ENCODE measurements at regions not wholly inside any gene's neighbourhood (a gene's known extent, or its start where the extent isn't known, plus 50 kb on each side); places are given as distances from the start of the nearest gene placed in this dataset.

GRCh38 chr5:89457411-89458331, 574.7 kb upstream of the MEF2C start:
- H3K27ac ChIP-seq (ENCODE audit: low read length) = peak overlapping the region; percentile 89
- POLR2A ChIA-PET (ENCODE audit: unreplicated experiment) = interaction anchor here (0.5 kb wide), 1 partner anchor 756 kb away, joined by 4 read pairs; no protein-coding TSS in a partner anchor

DNA sequence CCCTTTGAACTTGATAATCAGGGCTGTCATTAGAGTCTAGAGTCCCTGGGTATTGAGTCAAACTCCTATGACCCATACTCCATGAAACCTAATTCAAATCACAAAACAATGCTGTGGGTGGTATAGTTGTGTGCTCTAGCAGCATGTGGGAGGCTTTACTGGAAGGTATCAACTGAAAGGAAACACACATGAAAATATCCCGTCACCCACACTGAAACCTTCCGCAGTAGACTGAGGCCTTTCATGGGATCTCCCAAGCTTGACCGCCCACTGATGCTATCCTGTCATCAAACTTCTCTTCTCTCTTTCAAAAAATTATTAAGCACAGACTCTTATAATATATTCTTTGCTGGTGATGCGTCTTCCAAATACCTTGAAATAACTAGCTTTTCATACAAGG, 569.1 kb upstream of the MEF2C start:
- Histone ChIP-seq H3K4me3 (ENCODE audit: low read length) (no peak overlapping the region), H4K20me1 (ENCODE audit: low read length) (no peaks in the 10 kb centered on the region), H3K36me3 (ENCODE audit: low read depth, low read length) (no peaks in the 10 kb centered on the region), H3K9ac (ENCODE audit: low read length) (no peak overlapping the region), H3K9me2 (replicated peaks; ENCODE audit: low read length) (no peaks in the 10 kb centered on the region), H3K79me2 (ENCODE audit: low read length) (no peaks in the 10 kb centered on the region), H3K9me3 (ENCODE audit: low read length) (no peaks in the 10 kb centered on the region), H3K4me1 (ENCODE audit: insufficient read depth, low read length) (peaks cover 3% of the 10 kb centered on the region), H3K4me2 (ENCODE audit: low read length) (no peak overlapping the region), H2AFZ (ENCODE audit: low read length) (no peak overlapping the region), H3K27me3 (ENCODE audit: low read length) (no peaks in the 10 kb centered on the region), H3K27ac (ENCODE audit: low read length) (no peak overlapping the region), H3F3A (ENCODE audit: low read length, unreplicated experiment) (no peaks in the 10 kb centered on the region)
- BruUV-seq (replicated peaks) = no TSS peak
- ATAC-seq = no peak
- CTCF ChIA-PET = no interaction called here
- no peak for TF ChIP-seq EZH2phosphoT487 (IDR thresholded peaks at IDR 0.05; ENCODE audit: borderline replicate concordance, low read length)
- no peak for TF ChIP-seq EZH2 (IDR thresholded peaks at IDR 0.05; ENCODE audit: low read length, unreplicated experiment)
- TF ChIP-seq, protein P1, sequence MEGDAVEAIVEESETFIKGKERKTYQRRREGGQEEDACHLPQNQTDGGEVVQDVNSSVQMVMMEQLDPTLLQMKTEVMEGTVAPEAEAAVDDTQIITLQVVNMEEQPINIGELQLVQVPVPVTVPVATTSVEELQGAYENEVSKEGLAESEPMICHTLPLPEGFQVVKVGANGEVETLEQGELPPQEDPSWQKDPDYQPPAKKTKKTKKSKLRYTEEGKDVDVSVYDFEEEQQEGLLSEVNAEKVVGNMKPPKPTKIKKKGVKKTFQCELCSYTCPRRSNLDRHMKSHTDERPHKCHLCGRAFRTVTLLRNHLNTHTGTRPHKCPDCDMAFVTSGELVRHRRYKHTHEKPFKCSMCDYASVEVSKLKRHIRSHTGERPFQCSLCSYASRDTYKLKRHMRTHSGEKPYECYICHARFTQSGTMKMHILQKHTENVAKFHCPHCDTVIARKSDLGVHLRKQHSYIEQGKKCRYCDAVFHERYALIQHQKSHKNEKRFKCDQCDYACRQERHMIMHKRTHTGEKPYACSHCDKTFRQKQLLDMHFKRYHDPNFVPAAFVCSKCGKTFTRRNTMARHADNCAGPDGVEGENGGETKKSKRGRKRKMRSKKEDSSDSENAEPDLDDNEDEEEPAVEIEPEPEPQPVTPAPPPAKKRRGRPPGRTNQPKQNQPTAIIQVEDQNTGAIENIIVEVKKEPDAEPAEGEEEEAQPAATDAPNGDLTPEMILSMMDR (conservative IDR thresholded peaks at IDR 0.05; ENCODE audit: low read depth, low read length) = no peak
- POLR2A ChIA-PET (ENCODE audit: unreplicated experiment) = no interaction called here
- no peak for DNase-seq
- intact Hi-C loops (cut with micrococcal nuclease) = no loop called here

More at GRCh38 chr5:89457411-89458331, 574.7 kb upstream of the MEF2C start:
- CTCF ChIA-PET = interaction anchor here (1.1 kb wide), 1 partner anchor 272 kb away, joined by 4 read pairs; no protein-coding TSS in a partner anchor
- BruUV-seq (replicated peaks) = no TSS peak
- Histone ChIP-seq H3K79me2 (ENCODE audit: low read length) (no peaks in the 10 kb centered on the region), H3F3A (ENCODE audit: low read length, unreplicated experiment) (no peaks in the 10 kb centered on the region), H4K20me1 (ENCODE audit: low read length) (no peaks in the 10 kb centered on the region), H3K9me2 (replicated peaks; ENCODE audit: low read length) (no peaks in the 10 kb centered on the region), H3K4me1 (ENCODE audit: insufficient read depth, low read length) (peaks cover 19% of the 10 kb centered on the region), H2AFZ (ENCODE audit: low read length) (peak overlapping the region; percentile 54), H3K36me3 (ENCODE audit: low read depth, low read length) (no peaks in the 10 kb centered on the region), H3K9me3 (ENCODE audit: low read length) (no peaks in the 10 kb centered on the region), H3K27me3 (ENCODE audit: low read length) (no peaks in the 10 kb centered on the region), H3K4me3 (ENCODE audit: low read length) (no peak overlapping the region), H3K4me2 (ENCODE audit: low read length) (peak overlapping the region; percentile 34), H3K9ac (ENCODE audit: low read length) (peak overlapping the region; percentile 48)
- DNase-seq (peak; percentile 90), ATAC-seq (peak; percentile 98)
- intact Hi-C loops (cut with micrococcal nuclease) = loop anchor here (1.0 to 5.0 kb wide), 3 partner anchors 74 to 240 kb away; no protein-coding TSS in a partner anchor
- TF ChIP-seq EZH2phosphoT487 (IDR thresholded peaks at IDR 0.05; ENCODE audit: borderline replicate concordance, low read length) (no peak), EZH2 (IDR thresholded peaks at IDR 0.05; ENCODE audit: low read length, unreplicated experiment) (no peak)
- TF ChIP-seq, protein P1 (conservative IDR thresholded peaks at IDR 0.05; ENCODE audit: low read depth, low read length) = no peak

DNA sequence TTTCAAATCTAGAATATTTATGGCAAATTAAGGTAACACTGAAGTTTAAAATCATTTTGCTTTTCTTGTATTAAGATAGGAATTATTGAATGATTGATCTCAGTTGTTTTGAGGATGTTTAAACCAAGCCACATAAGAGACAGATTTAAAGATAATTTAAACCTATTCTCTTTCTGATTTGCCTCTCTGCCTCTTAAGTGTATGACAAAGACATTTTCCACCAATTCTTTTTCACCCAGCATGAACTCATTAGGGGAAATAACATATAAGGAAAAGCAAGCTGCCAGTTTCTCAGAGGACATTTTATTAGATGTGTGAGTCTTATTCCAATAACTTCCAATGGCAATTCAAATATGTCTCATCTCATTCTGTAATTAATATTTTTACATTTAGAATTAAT, 568.3 kb upstream of the MEF2C start:
- H2AFZ ChIP-seq (ENCODE audit: low read length) = no peak overlapping the region
- H3K27ac ChIP-seq (ENCODE audit: low read length) = no peak overlapping the region
- no peak for TF ChIP-seq EZH2 (IDR thresholded peaks at IDR 0.05; ENCODE audit: low read length, unreplicated experiment)
- TF ChIP-seq, protein P1 (conservative IDR thresholded peaks at IDR 0.05; ENCODE audit: low read depth, low read length) = no peak
- no peak for TF ChIP-seq EZH2phosphoT487 (IDR thresholded peaks at IDR 0.05; ENCODE audit: borderline replicate concordance, low read length)
- no peak overlapping the region for H3K4me3 ChIP-seq (ENCODE audit: low read length)
- ATAC-seq (no peak), DNase-seq (no peak)
- no peak overlapping the region for H3K4me2 ChIP-seq (ENCODE audit: low read length)
- H3K27me3 ChIP-seq (ENCODE audit: low read length) = no peaks in the 10 kb centered on the region
- H3K4me1 ChIP-seq (ENCODE audit: insufficient read depth, low read length) = no peaks in the 10 kb centered on the region
- H3K9me2 ChIP-seq (replicated peaks; ENCODE audit: low read length) = no peaks in the 10 kb centered on the region
- no peaks in the 10 kb centered on the region for H3K9me3 ChIP-seq (ENCODE audit: low read length)
- intact Hi-C loops (cut with micrococcal nuclease) = no loop called here
- H3K9ac ChIP-seq (ENCODE audit: low read length) = no peak overlapping the region
- POLR2A ChIA-PET (ENCODE audit: unreplicated experiment) = no interaction called here
- no TSS peak for BruUV-seq (replicated peaks)
- no peaks in the 10 kb centered on the region for H3K79me2 ChIP-seq (ENCODE audit: low read length)
- H3F3A ChIP-seq (ENCODE audit: low read length, unreplicated experiment) = no peaks in the 10 kb centered on the region
- H3K36me3 ChIP-seq (ENCODE audit: low read depth, low read length) = no peaks in the 10 kb centered on the region
- CTCF ChIA-PET = no interaction called here
- H4K20me1 ChIP-seq (ENCODE audit: low read length) = no peaks in the 10 kb centered on the region

All from PC-3 (cell line).